ACHN (cell line): ENCODE measurements at regions not wholly inside any gene's neighbourhood (a gene's known extent, or its start where the extent isn't known, plus 50 kb on each side); places are given as distances from the start of the nearest gene placed in this dataset.
"Not testable (repeated sequence)": the region's sequence is repeated elsewhere in the genome, so short reads cannot be mapped to it uniquely, and the experiment has no call there.

ENCODE experiments used
- DNase-seq: peaks from one replicate; pipeline ENCODE4 v3.0.0-alpha.2; 2015
- in situ Hi-C: cut with HindIII; loops from 2 replicates; pipeline ENCODE4 v1.10.0; 2017; ENCODE audit warnings: low sequenced_read_pairs, low pct_ligation_motif_present, low pct_unique_long_range_greater_than_20kb

DNA sequence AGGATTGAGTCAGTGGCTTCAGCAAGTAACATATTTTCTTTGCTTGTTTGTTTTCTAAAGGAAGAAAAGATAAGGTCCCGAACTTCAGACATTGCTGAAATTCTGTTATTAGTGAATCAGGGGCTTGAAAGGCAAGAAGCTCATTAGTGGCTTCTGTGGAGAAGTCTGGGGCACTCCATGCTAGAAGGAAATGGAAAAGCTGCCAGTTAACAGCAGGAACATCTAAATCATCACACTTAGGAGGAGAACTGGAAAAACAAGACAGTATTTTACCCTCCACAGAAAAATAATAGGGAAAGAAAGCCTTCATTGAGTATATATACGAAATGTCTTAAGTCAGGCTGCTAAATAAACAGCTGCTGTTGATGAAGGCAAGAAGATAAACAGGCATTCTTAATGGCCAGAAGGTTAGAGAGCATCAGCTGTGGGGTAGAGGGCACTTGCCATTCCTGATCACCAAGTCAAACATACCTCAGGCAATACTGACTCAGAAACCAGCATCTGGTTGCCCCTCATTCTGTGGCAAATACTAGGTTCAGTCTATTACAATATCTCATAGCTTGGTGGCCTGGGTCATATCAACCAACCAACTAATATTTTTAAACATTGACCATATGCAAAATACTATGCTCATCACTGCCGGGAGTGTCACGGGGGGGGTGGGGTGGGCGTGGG lies 143.2 kb upstream of the TENT5A start:
- in situ Hi-C loops: no loop called here
- DNase-seq: no peak

DNA sequence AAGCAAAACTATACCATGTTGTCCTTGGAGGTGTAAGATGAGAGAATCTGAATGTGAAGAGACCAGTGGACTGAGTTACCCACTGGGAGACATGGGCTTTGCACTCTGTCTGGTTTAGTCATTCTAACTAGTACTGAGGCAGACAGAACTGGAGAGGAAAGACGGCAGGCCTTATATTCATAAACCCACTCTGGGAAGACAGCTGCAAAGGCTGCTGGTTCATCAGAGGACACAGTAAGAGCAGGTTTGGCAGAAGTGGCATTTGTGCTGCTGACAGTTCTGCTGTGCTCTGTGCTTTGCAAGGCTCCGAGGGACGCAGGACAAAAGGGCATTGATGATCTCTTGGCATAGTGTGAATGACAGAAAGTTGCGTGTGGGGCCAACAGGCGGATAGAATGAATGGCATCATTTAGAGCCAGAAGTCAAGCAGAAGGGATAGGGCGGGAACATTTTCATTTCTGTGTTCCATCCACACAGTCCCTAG lies 142.3 kb upstream of the TENT5A start:
- DNase-seq: no peak
- in situ Hi-C loops: no loop called here

DNA sequence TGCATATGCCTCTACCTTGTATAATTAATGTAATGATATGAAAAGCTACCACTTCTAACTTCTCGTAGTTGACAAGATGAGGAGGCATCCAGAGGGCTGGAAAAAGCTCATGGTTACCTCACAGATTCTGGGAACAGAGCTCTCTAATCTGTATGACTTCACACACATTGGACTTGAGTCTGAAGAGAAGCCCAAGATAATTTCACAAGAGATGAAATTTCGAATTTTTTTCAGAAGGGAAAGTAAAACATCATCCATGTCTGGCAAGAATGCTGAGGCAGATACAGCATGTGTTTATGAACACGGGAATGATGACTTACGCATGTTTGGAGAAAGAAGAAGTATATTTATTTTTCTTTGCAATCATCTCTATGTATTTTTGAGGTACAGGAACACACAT lies 141.8 kb upstream of the TENT5A start:
- in situ Hi-C loops: no loop called here
- no peak for DNase-seq

DNA sequence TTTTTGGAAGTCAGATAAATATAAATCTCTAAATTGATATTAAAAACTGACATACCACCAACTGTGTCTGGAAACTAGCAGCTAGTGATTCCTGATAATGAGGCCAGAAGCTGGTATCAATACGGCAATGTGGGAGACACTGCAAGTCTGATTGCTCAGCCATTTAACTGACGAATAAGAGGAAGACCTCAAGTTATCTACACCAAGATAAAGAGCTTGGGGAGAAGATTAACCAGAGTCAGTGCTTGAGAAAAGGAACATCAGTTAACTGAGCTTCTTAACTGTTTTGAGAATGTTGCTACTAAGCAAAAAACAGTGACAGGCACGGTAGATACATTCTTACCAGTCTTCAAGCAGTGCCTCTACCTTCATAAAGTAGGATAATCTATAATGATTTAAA lies 140.4 kb upstream of the TENT5A start:
- no peak for DNase-seq
- in situ Hi-C loops: no loop called here

DNA sequence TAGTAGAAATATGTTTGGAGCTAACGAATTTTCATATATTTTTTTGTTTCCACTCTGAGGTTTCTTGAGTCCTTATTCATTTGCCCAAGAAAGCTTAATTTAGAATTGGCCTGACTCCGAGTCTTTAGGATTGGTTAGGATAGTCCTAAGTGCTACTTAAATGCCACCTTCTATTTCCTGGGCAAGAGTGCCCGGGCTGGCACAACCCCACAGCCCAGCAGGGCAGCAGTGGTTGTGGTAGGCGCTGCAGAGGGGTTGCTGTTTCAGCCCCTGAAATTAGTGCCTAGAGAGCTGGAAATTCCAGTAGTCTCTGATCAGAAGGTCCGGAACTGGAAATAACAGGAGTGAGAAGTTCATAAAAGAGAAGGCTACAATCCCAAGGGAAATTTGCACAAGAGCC lies 139.4 kb upstream of the TENT5A start:
- in situ Hi-C loops: no loop called here
- no peak for DNase-seq

DNA sequence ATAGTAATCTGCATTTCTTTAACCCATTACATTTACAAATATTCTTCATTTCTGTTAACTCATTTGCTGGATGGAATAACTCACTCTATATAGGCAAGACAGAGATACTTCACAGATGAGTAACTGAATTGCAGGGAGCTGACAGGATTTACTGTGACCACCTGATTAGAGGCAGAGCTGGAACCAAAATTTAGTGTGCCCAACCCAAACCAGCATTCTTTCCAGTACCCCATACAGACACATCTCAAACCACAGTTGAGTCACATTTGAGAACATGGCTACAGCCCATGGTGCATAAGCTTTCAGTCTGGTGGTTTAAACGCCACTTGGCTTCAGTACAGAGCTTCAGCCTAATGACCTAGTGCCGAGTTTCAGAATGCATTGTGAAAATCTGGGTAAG lies 138.4 kb upstream of the TENT5A start:
- in situ Hi-C loops: no loop called here
- no peak for DNase-seq

DNA sequence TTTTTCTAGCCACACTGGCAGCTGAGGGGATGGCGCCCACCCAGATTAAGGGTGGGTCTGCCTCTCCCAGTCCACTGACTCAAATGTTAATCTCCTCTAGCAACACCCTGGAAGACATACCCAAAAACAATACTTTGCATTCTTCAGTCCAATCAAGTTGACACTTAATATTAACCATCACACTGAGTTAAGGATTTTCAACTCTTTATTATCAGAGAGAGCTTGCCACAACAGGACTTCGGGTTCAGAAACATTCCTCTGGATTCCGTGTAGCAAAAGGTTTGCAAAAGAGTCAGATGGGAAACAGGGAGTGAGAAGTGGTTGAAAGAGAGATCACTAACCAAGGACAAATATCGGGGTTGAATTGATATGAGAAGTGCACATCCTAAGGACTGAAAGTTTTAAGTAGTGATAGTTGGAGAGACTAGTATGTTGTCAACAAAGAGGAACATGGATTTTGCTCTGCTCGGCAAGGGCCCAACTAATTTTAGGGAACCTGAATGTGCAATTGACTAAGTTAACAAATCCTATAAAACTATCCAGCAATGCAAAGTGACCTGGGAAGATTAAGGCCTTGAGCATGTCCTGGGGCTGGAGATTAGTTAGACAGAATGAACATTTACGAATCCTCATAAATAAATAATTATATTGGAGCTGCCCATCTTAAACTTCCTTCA lies 137.0 kb upstream of the TENT5A start:
- DNase-seq: no peak
- in situ Hi-C loops: no loop called here

DNA sequence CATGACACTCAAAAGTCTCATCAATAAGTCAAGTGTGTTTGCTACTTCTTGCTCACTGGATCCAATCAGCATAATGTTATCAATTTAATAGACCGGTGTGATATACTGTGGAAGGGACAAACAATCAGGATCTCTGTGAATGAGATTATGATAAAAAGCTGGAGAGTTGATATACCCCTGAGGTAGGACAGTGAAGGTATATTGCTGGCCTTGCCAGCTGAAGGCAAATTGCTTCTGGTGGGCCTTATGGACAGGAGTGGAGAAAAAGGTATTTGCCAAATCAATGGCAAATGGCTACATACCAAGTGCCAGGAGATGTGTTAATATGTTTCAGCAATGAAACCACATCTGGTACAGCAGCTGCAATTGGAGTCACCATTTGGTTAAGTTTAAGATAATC lies 134.4 kb upstream of the TENT5A start:
- in situ Hi-C loops, DNase-seq: not testable (repeated sequence)

DNA sequence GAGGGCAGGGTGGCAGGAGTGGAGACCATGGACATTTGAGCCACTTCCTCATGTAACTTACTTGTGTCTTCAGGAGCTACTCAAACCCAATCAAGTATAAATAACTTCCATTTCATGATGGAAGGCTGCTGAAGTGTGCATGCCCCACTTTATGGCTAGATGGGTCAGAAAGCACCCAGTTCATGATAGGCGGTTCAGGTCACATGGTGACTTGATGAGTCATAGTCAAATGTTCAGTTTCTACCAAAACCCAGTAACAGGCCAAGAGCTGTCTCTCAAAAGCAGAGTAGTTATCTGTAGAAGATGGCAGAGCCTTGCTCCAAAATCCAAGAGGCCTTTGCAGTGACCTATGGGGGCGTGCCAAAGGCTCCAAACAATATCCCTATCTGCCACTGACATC lies 133.7 kb upstream of the TENT5A start:
- in situ Hi-C loops: no loop called here
- DNase-seq: no peak

DNA sequence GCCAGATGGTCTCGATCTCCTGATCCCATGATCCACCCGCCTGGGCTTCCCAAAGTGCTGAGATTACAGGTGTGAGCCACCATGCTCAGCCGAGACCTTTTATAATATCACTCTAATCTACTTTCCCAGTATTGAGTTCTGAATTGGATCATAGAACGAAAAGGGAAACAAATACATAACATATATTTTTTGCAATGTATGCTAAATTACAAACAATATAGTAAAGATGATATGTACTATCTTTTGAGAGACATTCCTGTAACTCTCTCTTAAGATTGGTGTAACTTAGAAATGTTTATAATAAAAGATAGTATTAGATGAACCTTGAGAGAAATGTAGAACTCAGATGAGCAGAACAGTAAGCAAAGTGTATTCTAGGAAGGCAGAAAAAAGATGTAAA lies 129.2 kb upstream of the TENT5A start:
- in situ Hi-C loops: no loop called here
- no peak for DNase-seq

DNA sequence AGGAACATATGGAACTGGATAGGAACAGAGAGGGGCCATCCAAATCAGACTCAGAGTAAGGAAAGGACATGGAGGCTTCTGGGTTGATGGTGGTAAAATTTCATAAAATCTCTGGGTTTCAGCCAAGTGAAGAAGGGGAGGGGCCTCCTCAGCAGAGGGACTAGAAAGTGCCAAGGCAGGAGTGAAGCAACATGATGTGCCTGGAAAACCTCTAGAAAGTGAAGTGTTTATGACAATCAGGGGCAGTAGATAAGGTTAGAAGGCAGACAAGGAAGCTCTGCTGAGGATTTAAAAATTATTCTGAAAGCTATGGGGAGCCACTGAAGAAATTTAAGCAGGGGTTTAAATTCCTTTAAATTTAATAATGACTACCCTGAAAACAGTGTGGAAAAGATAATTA lies 126.0 kb upstream of the TENT5A start:
- in situ Hi-C loops: no loop called here
- no peak for DNase-seq

DNA sequence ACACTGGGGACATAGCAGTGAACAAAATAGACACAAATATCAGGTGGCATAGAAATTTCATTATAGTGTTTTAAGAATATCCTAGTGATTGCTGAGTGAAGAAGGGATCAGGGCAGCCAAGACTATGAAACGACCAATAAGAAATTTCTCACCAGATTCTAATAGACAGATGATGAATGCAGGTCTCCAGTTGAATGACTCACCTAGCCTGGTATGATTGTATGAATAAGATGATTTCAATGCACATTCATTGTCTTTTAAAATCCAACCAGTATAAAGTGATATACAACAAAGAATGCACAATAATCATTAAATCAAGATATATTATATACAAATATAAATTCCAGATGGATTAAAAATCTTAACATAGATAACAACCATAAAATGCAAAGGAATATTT lies 124.5 kb upstream of the TENT5A start:
- DNase-seq: no peak

DNA sequence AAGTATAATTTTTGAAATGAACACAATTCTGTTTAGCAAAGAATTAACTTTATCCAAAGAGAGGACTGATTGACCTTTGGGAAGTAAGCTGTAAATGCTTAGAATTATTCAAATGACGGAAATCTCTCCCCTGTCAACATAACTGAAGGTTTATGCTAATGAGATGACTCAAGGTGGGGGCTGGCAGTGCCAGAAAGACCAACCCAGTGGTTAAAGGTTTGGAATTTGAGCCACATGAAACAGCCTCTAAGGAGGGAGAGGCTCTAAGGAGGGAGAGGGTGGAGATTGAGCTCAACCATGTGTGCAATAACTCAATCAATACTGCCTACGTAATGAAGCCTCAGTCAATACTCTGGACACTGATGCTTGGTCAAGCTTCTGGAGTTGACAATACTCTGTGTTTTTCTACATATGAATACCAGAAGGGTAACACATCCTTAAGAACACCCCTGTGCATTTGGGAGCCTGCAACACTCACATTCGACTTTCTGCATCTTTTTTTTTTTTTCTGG lies 123.4 kb upstream of the TENT5A start:
- in situ Hi-C loops: no loop called here
- no peak for DNase-seq

More for the DNA sequence above, 124.5 kb upstream of the TENT5A start:
- in situ Hi-C loops: no loop called here

DNA sequence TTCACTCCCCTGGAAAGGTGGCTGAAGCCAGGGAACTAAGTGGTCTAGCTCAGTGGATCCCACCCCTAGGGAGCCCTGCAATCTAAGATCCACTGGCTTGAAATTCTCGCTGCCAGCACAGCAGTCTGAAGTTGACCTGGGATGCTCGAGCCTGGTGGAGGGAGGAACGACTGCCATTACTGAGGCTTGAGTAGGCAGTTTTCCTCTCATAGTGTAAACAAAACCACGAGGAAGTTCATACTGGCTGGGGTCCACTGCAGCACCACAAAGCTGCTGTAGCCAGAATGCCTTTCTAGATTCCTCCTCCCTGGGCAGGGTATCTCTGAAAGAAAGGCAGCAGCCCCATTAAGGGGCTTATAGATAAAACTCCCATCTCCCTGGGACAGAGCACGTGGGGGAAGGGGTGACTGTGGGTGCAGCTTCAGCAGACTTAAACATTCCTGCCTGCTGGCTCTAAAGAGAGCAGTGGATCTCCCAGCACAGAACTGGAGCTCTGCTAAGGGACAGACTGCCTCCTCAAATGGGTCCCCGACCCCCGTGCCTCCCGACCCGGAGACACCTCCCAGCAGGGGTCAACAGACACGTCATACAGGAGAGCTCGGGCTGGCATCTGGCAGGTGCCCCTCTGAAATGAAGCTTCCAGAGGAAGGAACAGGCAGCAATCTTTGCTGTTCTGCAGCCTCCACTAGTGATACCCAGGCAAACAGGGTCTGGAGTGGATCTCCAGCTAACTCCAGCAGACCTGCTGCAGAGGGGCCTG lies 117.4 kb upstream of the TENT5A start:
- in situ Hi-C loops, DNase-seq: not testable (repeated sequence)

DNA sequence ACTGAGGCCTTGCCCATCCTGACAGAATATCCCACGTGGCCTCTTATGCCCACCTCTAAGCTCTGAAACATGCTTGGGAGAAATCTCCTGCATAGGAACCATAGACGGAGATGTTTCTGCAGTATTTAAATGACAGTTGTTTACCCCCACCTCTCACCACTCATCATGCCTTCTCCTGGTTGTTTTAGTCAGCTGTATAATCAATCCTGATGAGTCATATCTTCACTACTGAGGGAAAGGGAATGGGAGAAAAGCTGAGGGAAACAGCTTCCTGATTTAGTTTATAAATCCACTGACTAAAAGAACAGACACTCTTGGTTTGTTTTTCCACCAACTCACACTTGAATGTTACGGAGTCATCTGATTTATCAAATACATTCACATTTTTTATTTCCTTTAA lies 113.2 kb upstream of the TENT5A start:
- DNase-seq: no peak
- in situ Hi-C loops: no loop called here

DNA sequence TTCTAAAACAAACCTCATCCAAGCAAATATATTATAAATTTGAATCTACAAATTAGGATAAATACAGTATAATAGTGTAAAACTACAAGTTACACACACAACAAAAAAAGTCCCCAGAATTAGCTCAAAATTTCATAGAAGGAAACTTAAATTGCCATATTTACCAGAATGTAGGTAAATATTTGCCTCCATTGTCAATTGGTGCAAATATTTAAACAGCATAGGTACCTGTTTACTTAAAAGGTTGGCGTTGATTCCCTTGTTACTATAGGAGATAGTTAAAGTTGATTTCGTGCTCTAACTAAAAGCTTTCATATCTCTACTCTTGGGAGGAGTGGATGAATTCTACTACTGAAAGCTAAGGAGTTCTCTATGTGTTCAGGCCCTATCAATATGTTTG lies 111.6 kb upstream of the TENT5A start:
- DNase-seq: no peak
- in situ Hi-C loops: no loop called here

DNA sequence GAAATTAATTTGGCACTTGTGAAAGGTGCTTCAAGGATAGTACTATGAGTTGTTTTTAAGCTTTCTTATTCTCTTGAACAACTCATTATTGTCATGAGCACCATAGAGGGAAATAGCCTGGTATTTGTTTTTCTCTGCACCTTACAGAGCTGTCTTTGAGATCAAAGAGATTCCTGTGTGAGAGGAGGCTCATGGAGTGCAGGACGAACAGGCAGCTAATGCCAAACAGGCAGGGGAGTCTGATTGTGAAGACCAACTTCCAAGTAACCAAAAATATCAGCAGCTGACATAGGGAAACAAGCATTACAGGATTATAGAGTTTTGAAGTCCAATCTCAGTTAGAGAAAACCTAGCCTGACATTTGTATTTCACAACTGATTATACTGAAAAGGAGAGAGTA lies 110.6 kb upstream of the TENT5A start:
- in situ Hi-C loops: no loop called here

DNA sequence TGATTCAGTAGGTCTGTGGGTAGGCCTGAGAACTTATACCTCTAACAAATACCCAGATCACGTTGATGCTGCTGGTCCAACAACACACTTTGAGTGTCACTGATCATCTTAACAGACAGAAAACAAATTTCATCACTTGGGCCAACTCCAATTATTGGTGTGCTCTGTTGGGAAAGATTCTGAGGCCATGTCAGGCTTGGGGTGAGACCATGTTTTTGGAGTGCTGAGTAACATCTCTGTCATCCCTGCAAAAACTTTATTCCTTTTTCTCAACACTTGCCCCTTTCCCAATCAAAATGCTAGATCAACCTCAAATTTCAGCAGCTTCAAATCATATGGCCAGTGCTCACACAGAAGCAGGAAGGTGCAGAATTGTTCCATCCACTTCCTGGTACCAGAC lies 108.8 kb upstream of the TENT5A start:
- DNase-seq: no peak
- in situ Hi-C loops: no loop called here

More for the DNA sequence above, 110.6 kb upstream of the TENT5A start:
- DNase-seq: no peak

DNA sequence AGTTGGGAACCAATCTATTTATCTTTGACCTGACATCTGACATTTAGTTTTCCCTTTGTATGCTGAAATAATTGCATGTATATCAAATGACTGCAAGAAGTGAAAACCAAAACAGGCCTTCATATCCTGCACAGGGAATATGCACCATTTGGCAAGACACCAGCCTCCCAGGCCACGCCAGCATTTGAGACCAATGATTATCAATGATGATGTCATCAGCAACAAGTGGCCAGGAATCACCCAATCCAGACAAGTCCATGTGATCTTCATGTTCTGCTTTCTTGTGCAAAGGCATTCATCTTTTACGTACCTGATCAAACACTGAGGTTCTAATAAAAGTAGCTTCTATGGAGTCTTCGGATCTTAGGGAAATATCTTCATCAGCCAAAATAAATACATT lies 107.4 kb upstream of the TENT5A start:
- no peak for DNase-seq
- in situ Hi-C loops: no loop called here
